ENCODE measurements at regions not wholly inside any gene's neighbourhood (a gene's known extent, or its start where the extent isn't known, plus 50 kb on each side); places are given as distances from the start of the nearest gene placed in this dataset.

GRCh38 chr11:70812472-70812871, 414.1 kb downstream of the CTTN start:
- peaks cover 0 to 13% (median 3%) of the 10 kb centered on the region in 4 donors for H3K36me3 ChIP-seq (ENCODE audit: control insufficient read depth in 4 of 4, insufficient read depth in 3 of 4, low read depth in 1 of 4, low read length in 3 of 4)
- DNase-seq (ENCODE audit: low spot score): no peak
- H3K9me3 ChIP-seq (ENCODE audit: control insufficient read depth in 4 of 4, low read length in 3 of 4): no peaks in the 10 kb centered on the region
- 95% methylated on average over 4 of the region's 4 CpGs for WGBS
- no peak overlapping the region for H3K27ac ChIP-seq (ENCODE audit: low read depth in 1 of 2, low read length in 2 of 2)
- H3K9ac ChIP-seq (ENCODE audit: low read depth in 1 of 2, low read length in 2 of 2): no peak overlapping the region
- no peaks in the 10 kb centered on the region for H3K4me1 ChIP-seq (ENCODE audit: control insufficient read depth in 4 of 4, insufficient read depth in 4 of 4, low read length in 3 of 4)
- TF ChIP-seq, protein P1, sequence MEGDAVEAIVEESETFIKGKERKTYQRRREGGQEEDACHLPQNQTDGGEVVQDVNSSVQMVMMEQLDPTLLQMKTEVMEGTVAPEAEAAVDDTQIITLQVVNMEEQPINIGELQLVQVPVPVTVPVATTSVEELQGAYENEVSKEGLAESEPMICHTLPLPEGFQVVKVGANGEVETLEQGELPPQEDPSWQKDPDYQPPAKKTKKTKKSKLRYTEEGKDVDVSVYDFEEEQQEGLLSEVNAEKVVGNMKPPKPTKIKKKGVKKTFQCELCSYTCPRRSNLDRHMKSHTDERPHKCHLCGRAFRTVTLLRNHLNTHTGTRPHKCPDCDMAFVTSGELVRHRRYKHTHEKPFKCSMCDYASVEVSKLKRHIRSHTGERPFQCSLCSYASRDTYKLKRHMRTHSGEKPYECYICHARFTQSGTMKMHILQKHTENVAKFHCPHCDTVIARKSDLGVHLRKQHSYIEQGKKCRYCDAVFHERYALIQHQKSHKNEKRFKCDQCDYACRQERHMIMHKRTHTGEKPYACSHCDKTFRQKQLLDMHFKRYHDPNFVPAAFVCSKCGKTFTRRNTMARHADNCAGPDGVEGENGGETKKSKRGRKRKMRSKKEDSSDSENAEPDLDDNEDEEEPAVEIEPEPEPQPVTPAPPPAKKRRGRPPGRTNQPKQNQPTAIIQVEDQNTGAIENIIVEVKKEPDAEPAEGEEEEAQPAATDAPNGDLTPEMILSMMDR (IDR thresholded peaks at IDR 0.05; ENCODE audit: low read depth, low read length, missing input control): no peak
- TF ChIP-seq FOXA2 (IDR thresholded peaks at IDR 0.05): no peak
- no peak for TF ChIP-seq HNF4G (IDR thresholded peaks at IDR 0.05)
- TF ChIP-seq ATF3 (IDR thresholded peaks at IDR 0.05): no peak
- no peak for TF ChIP-seq FOXA1 (IDR thresholded peaks at IDR 0.05)
- TF ChIP-seq TAF1 (conservative IDR thresholded peaks at IDR 0.05): no peak
- TF ChIP-seq RAD21 (IDR thresholded peaks at IDR 0.05): no peak
- TF ChIP-seq SP1 (IDR thresholded peaks at IDR 0.05): no peak
- TF ChIP-seq ZBTB33 (IDR thresholded peaks at IDR 0.05): no peak
- TF ChIP-seq RXRA (IDR thresholded peaks at IDR 0.05): no peak
- TF ChIP-seq GABPA (IDR thresholded peaks at IDR 0.05 in 1 of 2, conservative IDR thresholded peaks at IDR 0.05 in 1 of 2): no peak
- no peak for TF ChIP-seq NR2F2 (IDR thresholded peaks at IDR 0.05)
- no peaks in the 10 kb centered on the region for H3K27me3 ChIP-seq (ENCODE audit: control insufficient read depth in 4 of 4, insufficient read depth in 4 of 4, low read length in 3 of 4)
- no peak overlapping the region for H3K4me3 ChIP-seq (ENCODE audit: low read depth in 1 of 3, low read length in 3 of 3)

GRCh38 chr11:70813651-70814050, 415.3 kb downstream of the CTTN start:
- Histone ChIP-seq H3K9ac (ENCODE audit: low read depth in 1 of 2, low read length in 2 of 2) (no peak overlapping the region), H3K27me3 (ENCODE audit: control insufficient read depth in 4 of 4, insufficient read depth in 4 of 4, low read length in 3 of 4) (no peaks in the 10 kb centered on the region), H3K27ac (ENCODE audit: low read depth in 1 of 2, low read length in 2 of 2) (no peak overlapping the region), H3K9me3 (ENCODE audit: control insufficient read depth in 4 of 4, low read length in 3 of 4) (no peaks in the 10 kb centered on the region), H3K4me1 (ENCODE audit: control insufficient read depth in 4 of 4, insufficient read depth in 4 of 4, low read length in 3 of 4) (no peaks in the 10 kb centered on the region), H3K4me3 (ENCODE audit: low read depth in 1 of 3, low read length in 3 of 3) (no peak overlapping the region), H3K36me3 (ENCODE audit: control insufficient read depth in 4 of 4, insufficient read depth in 3 of 4, low read depth in 1 of 4, low read length in 3 of 4) (peaks cover 0 to 13% (median 3%) of the 10 kb centered on the region in 4 donors)
- DNase-seq (ENCODE audit: low spot score): no peak
- WGBS: 95% methylated on average over 11 of the region's 11 CpGs
- no peak for TF ChIP-seq RXRA (IDR thresholded peaks at IDR 0.05)
- no peak for TF ChIP-seq HNF4A (conservative IDR thresholded peaks at IDR 0.05)
- no peak for TF ChIP-seq TAF1 (conservative IDR thresholded peaks at IDR 0.05)
- TF ChIP-seq JUND (IDR thresholded peaks at IDR 0.05): no peak
- no peak for TF ChIP-seq MAX (IDR thresholded peaks at IDR 0.05)
- TF ChIP-seq FOXA1 (IDR thresholded peaks at IDR 0.05): no peak
- no peak for TF ChIP-seq RAD21 (IDR thresholded peaks at IDR 0.05)
- no peak for TF ChIP-seq HNF4G (IDR thresholded peaks at IDR 0.05)
- no peak for TF ChIP-seq EGR1 (IDR thresholded peaks at IDR 0.05; ENCODE audit: low read depth in 2 of 2)
- TF ChIP-seq YY1 (IDR thresholded peaks at IDR 0.05): no peak
- TF ChIP-seq, protein P1 (IDR thresholded peaks at IDR 0.05; ENCODE audit: low read depth, low read length, missing input control): no peak

All from liver (tissue), 8 donors.